K562 (cell line): ENCODE measurements at regions not wholly inside any gene's neighbourhood (a gene's known extent, or its start where the extent isn't known, plus 50 kb on each side); places are given as distances from the start of the nearest gene placed in this dataset.

Experiments
- BACH1 ChIP-seq: fragments of 200-800 bp; sonication (Bioruptor generic); IDR thresholded peaks from 2 replicates; pipeline ENCODE4 v1.6.1; 2016; ENCODE audit warnings: missing genetic modification characterization, missing compliant biosample characterization
- BHLHE40 ChIP-seq: IDR thresholded peaks from 2 replicates; pipeline ENCODE4 v1.6.1; 2011; ENCODE audit warnings: low read length, improper control_type of control experiment
- PCBP2 ChIP-seq: fragments of 200-400 bp; formaldehyde crosslinking; IDR thresholded peaks from 2 replicates; pipeline ENCODE4 v1.6.1; 2018; ENCODE audit warnings: low read length, low read depth, mild to moderate bottlenecking, moderate library complexity; ENCODE audit not compliant: poor library complexity, severe bottlenecking
- POLR2AphosphoS5 ChIP-seq: IDR thresholded peaks from 2 replicates; pipeline ENCODE4 v1.6.1; 2011; ENCODE audit warnings: mild to moderate bottlenecking, low read depth, low read length, moderate library complexity; ENCODE audit not compliant: control insufficient read depth, insufficient read depth
- SIX5 ChIP-seq, 2 experiments: IDR thresholded peaks; 2 replicates each; pipeline ENCODE4 v1.6.1; 2011; ENCODE audit warnings: low read length in 2 of 2, borderline replicate concordance in 1 of 2, low read depth in 1 of 2, mild to moderate bottlenecking in 1 of 2, moderate library complexity in 1 of 2; ENCODE audit not compliant: insufficient read depth in 1 of 2
- SMARCA5 ChIP-seq: fragments of 450-650 bp; IDR thresholded peaks from 2 replicates; pipeline ENCODE4 v1.6.1; 2016
- U2AF1 ChIP-seq: fragments of 200-400 bp; formaldehyde crosslinking; optimal IDR thresholded peaks from 2 replicates; pipeline ENCODE3; 2017; ENCODE audit warnings: mild to moderate bottlenecking, low read depth, low read length, moderate library complexity
- ZNF197 ChIP-seq: fragments of 200-800 bp; sonication (Bioruptor generic); IDR thresholded peaks from 2 replicates; pipeline ENCODE4 v1.6.1; 2016; ENCODE audit warnings: low read depth, missing genetic modification characterization, missing compliant biosample characterization
- TF ChIP-seq, protein P1 (sequence below): fragments of 250-450 bp; sonication (Bioruptor Pico); IDR thresholded peaks from 2 replicates; pipeline ENCODE4 v1.4.0; 2020; ENCODE audit warnings: mild to moderate bottlenecking, moderate library complexity
- TF ChIP-seq, protein P2 (sequence below), 2 experiments: fragments of 450-650 bp; formaldehyde crosslinking in 1 of 2; IDR thresholded peaks; 2 replicates each; pipeline versions ENCODE4 v1.4.0 to v1.6.1; 2014 to 2020; ENCODE audit warnings: mild to moderate bottlenecking in 2 of 2, borderline replicate concordance in 1 of 2, low read depth in 1 of 2
- TF ChIP-seq, protein P3 (sequence below), 3 experiments: IDR thresholded peaks in 2 of 3; conservative IDR thresholded peaks in 1 of 3; 2 replicates each; pipeline ENCODE4 v1.5.1; 2011 to 2012; ENCODE audit warnings: low read length in 3 of 3, mild to moderate bottlenecking in 3 of 3, control low read depth in 2 of 3, improper control_type of control experiment in 1 of 3, inconsistent platforms in 1 of 3, low read depth in 1 of 3, mixed read lengths in 1 of 3, moderate library complexity in 1 of 3; ENCODE audit not compliant: insufficient read depth in 2 of 3

DNA sequence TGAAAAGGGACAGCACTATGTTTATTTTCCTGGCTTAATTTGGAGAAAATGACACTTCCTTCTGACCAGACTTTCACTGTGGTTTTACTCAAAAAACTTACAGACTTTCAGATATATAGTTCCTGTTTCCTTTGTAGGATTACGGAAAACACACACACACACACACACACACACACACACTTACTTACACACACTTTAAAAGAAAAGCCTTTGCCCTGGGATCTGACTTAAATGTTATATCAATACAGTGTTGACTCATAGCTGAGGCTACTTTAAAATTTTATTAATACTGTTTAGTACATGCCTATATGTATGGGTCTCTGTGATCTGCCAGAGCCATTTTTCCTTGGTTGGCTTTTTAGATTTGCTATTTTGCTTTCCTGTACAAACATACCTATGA is 758.3 kb downstream of the DNAH5 start:
- TF ChIP-seq SIX5 (IDR thresholded peaks at IDR 0.05; ENCODE audit: borderline replicate concordance in 1 of 2, insufficient read depth in 1 of 2, low read depth in 1 of 2, low read length in 2 of 2) (no peak), PCBP2 (no peak), ZNF197 (no peak), U2AF1 (no peak), SMARCA5 (no peak), POLR2AphosphoS5 (no peak), BACH1 (no peak), BHLHE40 (no peak)
- TF ChIP-seq, protein P1, sequence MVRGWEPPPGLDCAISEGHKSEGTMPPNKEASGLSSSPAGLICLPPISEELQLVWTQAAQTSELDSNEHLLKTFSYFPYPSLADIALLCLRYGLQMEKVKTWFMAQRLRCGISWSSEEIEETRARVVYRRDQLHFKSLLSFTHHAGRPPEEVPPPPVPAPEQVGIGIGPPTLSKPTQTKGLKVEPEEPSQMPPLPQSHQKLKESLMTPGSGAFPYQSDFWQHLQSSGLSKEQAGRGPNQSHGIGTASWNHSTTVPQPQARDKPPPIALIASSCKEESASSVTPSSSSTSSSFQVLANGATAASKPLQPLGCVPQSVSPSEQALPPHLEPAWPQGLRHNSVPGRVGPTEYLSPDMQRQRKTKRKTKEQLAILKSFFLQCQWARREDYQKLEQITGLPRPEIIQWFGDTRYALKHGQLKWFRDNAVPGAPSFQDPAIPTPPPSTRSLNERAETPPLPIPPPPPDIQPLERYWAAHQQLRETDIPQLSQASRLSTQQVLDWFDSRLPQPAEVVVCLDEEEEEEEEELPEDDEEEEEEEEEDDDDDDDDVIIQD (CRISPR knock-in tag), result no peak
- TF ChIP-seq, protein P2, sequence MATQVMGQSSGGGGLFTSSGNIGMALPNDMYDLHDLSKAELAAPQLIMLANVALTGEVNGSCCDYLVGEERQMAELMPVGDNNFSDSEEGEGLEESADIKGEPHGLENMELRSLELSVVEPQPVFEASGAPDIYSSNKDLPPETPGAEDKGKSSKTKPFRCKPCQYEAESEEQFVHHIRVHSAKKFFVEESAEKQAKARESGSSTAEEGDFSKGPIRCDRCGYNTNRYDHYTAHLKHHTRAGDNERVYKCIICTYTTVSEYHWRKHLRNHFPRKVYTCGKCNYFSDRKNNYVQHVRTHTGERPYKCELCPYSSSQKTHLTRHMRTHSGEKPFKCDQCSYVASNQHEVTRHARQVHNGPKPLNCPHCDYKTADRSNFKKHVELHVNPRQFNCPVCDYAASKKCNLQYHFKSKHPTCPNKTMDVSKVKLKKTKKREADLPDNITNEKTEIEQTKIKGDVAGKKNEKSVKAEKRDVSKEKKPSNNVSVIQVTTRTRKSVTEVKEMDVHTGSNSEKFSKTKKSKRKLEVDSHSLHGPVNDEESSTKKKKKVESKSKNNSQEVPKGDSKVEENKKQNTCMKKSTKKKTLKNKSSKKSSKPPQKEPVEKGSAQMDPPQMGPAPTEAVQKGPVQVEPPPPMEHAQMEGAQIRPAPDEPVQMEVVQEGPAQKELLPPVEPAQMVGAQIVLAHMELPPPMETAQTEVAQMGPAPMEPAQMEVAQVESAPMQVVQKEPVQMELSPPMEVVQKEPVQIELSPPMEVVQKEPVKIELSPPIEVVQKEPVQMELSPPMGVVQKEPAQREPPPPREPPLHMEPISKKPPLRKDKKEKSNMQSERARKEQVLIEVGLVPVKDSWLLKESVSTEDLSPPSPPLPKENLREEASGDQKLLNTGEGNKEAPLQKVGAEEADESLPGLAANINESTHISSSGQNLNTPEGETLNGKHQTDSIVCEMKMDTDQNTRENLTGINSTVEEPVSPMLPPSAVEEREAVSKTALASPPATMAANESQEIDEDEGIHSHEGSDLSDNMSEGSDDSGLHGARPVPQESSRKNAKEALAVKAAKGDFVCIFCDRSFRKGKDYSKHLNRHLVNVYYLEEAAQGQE (IDR thresholded peaks at IDR 0.05; ENCODE audit: borderline replicate concordance), result no peak
- TF ChIP-seq, protein P2 (CRISPR knock-in tag; IDR thresholded peaks at IDR 0.05; ENCODE audit: low read depth), result no peak
- TF ChIP-seq, protein P3, sequence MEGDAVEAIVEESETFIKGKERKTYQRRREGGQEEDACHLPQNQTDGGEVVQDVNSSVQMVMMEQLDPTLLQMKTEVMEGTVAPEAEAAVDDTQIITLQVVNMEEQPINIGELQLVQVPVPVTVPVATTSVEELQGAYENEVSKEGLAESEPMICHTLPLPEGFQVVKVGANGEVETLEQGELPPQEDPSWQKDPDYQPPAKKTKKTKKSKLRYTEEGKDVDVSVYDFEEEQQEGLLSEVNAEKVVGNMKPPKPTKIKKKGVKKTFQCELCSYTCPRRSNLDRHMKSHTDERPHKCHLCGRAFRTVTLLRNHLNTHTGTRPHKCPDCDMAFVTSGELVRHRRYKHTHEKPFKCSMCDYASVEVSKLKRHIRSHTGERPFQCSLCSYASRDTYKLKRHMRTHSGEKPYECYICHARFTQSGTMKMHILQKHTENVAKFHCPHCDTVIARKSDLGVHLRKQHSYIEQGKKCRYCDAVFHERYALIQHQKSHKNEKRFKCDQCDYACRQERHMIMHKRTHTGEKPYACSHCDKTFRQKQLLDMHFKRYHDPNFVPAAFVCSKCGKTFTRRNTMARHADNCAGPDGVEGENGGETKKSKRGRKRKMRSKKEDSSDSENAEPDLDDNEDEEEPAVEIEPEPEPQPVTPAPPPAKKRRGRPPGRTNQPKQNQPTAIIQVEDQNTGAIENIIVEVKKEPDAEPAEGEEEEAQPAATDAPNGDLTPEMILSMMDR (IDR thresholded peaks at IDR 0.05 in 2 of 3, conservative IDR thresholded peaks at IDR 0.05 in 1 of 3; ENCODE audit: insufficient read depth in 2 of 3, low read depth in 1 of 3, low read length in 3 of 3), result no peak
